Heart left ventricle (tissue), 13 donors: ENCODE measurements at regions not wholly inside any gene's neighbourhood (a gene's known extent, or its start where the extent isn't known, plus 50 kb on each side); places are given as distances from the start of the nearest gene placed in this dataset.

Experiments
- POLR2A ChIP-seq, 2 donors: fragments of 450-650 bp; IDR thresholded peaks; one replicate each; pipeline ENCODE4 v1.6.1; 2017; ENCODE audit warnings: antibody characterized with exemption in 2 of 2, mild to moderate bottlenecking in 2 of 2, moderate library complexity in 2 of 2
- TF ChIP-seq, protein P1 (sequence below), 12 donors: fragments of 200-600 bp; sonication (generic) in 4 of 12; IDR thresholded peaks; one replicate each; pipeline versions ENCODE4 v1.5.0 to v1.8.0; 2018 to 2022; ENCODE audit warnings: antibody characterized with exemption in 12 of 12, mild to moderate bottlenecking in 5 of 12
- donor health status: ischemic (EF 13 %, LVEDD 7.1; RV severe dilation, severe dysfunction).
- donor health status: DM: no; HTN: yes; CAD: no.
- donor health status: DM: no; HTN: no; CAD: no.
- donor health status: ischemic (EF 25% LVEDD 6.9; RV normal size, moderate dysfunction).
- donor health status: ischemic (EF 25% LVEDD 5.7; RV mildly dilated, moderate dysfunction).
- donor health status: ischemic (EF 35%, LVEDD 5.7; RV mildly dilated, moderate dysfunction).
- donor health status: nonischemic (EF 11% LVEDD 7.7; RV severe dilation, severe dysfunction).
- donor health status: DM: yes; HTN: yes; CAD: no.
- donor health status: PGD.
- donor health status: ischemic (EF 29% LVEDD 5.4; RV normal size, mild dysfunction).
- donor health status: nonischemic (EF 23%, LVEDD 6.1; RV moderate dilation, normal function).

- TF ChIP-seq, protein P1, sequence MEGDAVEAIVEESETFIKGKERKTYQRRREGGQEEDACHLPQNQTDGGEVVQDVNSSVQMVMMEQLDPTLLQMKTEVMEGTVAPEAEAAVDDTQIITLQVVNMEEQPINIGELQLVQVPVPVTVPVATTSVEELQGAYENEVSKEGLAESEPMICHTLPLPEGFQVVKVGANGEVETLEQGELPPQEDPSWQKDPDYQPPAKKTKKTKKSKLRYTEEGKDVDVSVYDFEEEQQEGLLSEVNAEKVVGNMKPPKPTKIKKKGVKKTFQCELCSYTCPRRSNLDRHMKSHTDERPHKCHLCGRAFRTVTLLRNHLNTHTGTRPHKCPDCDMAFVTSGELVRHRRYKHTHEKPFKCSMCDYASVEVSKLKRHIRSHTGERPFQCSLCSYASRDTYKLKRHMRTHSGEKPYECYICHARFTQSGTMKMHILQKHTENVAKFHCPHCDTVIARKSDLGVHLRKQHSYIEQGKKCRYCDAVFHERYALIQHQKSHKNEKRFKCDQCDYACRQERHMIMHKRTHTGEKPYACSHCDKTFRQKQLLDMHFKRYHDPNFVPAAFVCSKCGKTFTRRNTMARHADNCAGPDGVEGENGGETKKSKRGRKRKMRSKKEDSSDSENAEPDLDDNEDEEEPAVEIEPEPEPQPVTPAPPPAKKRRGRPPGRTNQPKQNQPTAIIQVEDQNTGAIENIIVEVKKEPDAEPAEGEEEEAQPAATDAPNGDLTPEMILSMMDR (IDR thresholded peaks at IDR 0.05), result no peak
- no peak for TF ChIP-seq POLR2A (IDR thresholded peaks at IDR 0.05)
Observed at GRCh38 chr6:144820270-144820669, 535.1 kb downstream of the UTRN start.
